ENCODE measurements at regions not wholly inside any gene's neighbourhood (a gene's known extent, or its start where the extent isn't known, plus 50 kb on each side); places are given as distances from the start of the nearest gene placed in this dataset.
"Not testable (repeated sequence)": the region's sequence is repeated elsewhere in the genome, so short reads cannot be mapped to it uniquely, and the experiment has no call there.

DNA sequence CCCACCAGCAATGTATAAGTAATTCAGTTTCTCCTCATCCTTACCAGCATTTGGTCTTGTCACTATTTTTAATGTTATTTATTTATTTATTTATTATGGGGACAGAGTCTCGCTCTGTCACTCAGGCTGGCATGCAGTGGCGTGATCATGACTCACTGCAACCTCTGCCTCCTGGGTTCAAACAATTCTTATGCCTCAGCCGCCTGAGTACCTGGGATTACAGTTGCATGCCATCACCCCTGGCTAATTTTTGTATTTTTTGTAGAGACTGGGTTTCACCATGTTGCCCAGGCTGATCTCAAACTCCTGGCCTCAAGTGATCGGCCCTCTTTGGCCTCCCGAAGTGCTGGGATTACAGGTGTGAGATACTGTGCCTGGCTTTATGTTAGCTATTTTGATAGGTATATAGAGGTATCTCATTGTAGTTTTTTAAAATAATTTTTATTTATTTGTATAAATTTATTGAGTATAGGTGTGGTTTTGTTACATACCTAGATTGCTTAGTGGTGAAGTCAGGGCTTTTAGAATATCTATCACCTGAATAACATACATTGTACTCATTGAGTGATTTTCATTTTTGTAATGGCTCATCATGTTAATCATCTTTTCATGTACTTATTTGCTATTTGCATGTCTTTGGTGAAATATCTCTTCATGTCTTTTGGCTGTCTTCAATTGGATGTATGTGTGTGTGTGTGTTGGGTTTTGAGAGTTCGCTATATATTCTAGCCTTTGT, 53.3 kb downstream of the TANC2 start:
- intact Hi-C loops (cut with DNase I): no loop called here
- TF ChIP-seq, protein P1, sequence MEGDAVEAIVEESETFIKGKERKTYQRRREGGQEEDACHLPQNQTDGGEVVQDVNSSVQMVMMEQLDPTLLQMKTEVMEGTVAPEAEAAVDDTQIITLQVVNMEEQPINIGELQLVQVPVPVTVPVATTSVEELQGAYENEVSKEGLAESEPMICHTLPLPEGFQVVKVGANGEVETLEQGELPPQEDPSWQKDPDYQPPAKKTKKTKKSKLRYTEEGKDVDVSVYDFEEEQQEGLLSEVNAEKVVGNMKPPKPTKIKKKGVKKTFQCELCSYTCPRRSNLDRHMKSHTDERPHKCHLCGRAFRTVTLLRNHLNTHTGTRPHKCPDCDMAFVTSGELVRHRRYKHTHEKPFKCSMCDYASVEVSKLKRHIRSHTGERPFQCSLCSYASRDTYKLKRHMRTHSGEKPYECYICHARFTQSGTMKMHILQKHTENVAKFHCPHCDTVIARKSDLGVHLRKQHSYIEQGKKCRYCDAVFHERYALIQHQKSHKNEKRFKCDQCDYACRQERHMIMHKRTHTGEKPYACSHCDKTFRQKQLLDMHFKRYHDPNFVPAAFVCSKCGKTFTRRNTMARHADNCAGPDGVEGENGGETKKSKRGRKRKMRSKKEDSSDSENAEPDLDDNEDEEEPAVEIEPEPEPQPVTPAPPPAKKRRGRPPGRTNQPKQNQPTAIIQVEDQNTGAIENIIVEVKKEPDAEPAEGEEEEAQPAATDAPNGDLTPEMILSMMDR (IDR thresholded peaks at IDR 0.05): no peak
- no peaks in the 10 kb centered on the region for H3K36me3 ChIP-seq
- H3K27ac ChIP-seq: no peak overlapping the region
- WGBS, 2 donors: 96 to 99% methylated on average over 6 of the region's 6 CpGs
- H3K27me3 ChIP-seq: no peaks in the 10 kb centered on the region
- no peak for DNase-seq
- no peaks in the 10 kb centered on the region for H3K4me1 ChIP-seq
- H3K4me3 ChIP-seq (replicated peaks in 1 of 3): no peak overlapping the region
- no peaks in the 10 kb centered on the region for H3K9me3 ChIP-seq

DNA sequence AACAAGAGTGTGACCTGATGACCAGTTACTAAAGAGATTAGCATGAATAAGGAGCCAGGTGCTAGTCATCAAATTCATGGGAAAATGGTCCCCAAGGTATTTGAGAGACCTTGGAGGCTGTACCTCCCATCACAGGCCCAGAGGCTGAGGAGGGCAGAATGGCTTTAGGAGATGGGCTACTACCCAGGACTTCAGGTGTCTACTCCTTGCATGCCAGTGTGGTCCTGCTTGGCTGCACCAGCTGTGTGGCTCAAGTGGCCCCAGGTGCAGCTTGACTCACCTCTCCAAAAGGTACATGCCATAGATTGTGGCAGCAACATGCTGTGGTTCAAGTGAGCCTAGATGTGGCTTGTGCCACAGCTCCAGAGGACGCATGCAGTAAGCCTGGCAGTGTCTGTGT, 56.5 kb downstream of the TANC2 start:
- H3K27ac ChIP-seq: no peak overlapping the region
- H3K4me3 ChIP-seq (replicated peaks in 1 of 3): no peak overlapping the region
- H3K27me3 ChIP-seq: no peaks in the 10 kb centered on the region
- no peaks in the 10 kb centered on the region for H3K9me3 ChIP-seq
- 100% methylated on average over 1 of the region's 1 CpG for WGBS, 2 donors
- TF ChIP-seq, protein P1 (IDR thresholded peaks at IDR 0.05): no peak
- no peak for TF ChIP-seq POLR2A (IDR thresholded peaks at IDR 0.05)
- H3K36me3 ChIP-seq: no peaks in the 10 kb centered on the region
- intact Hi-C loops (cut with DNase I): no loop called here
- H3K4me1 ChIP-seq: no peaks in the 10 kb centered on the region
- no peak for DNase-seq

DNA sequence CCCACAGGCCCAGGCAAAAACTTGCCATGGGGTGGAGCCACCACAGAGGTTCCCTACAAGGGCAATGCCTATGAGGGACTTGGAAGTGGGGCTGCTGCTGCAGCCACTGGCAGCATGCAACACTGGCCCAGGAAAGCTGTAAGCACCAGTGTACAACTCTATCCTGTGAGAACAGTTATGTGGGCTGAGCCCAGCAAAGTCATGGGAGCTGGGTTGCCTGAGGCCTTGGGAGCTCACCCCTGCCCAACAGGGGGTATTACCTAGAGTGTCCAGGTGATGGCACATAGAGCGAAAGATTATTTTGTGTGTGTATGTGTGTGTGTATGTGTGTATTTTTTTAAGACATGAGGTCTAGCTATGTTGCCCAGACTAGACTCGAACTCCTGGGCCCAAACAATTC, 57.0 kb downstream of the TANC2 start:
- intact Hi-C loops (cut with DNase I): no loop called here
- Histone ChIP-seq H3K4me3 (replicated peaks in 1 of 3) (no peak overlapping the region), H3K9me3 (no peaks in the 10 kb centered on the region), H3K27me3 (no peaks in the 10 kb centered on the region), H3K36me3 (no peaks in the 10 kb centered on the region), H3K27ac (no peak overlapping the region), H3K4me1 (no peaks in the 10 kb centered on the region)
- no peak for TF ChIP-seq POLR2A (IDR thresholded peaks at IDR 0.05)
- TF ChIP-seq, protein P1 (IDR thresholded peaks at IDR 0.05): no peak
- DNase-seq: no peak
- WGBS, 2 donors: 96 to 100% methylated on average over 2 of the region's 2 CpGs

DNA sequence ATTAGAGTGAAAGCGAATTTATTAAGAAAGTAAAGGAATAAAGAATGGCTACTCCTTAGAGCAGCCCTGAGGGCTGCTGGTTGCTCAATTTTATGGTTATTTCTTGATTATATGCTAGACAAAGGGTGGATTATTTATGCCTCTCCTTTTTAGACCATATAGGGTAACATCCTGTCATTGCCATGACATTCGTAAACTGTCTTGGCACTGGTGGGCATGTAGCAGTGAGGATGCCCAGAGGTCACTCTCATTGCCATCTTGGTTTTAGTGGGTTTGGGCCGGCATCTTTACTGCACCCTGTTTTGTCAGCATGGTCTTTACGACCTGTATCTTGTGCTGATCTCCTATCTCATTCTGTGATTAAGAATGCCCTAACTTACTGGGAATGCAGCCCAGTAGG, 58.2 kb downstream of the TANC2 start:
- intact Hi-C loops (cut with DNase I): no loop called here
- WGBS, 2 donors: 92 to 93% methylated on average over 4 of the region's 4 CpGs
- Histone ChIP-seq H3K36me3 (no peaks in the 10 kb centered on the region), H3K4me1 (no peaks in the 10 kb centered on the region), H3K9me3 (no peaks in the 10 kb centered on the region), H3K27ac (no peak overlapping the region), H3K27me3 (no peaks in the 10 kb centered on the region), H3K4me3 (replicated peaks in 1 of 3) (no peak overlapping the region)
- TF ChIP-seq, protein P1 (IDR thresholded peaks at IDR 0.05): no peak
- no peak for TF ChIP-seq POLR2A (IDR thresholded peaks at IDR 0.05)
- DNase-seq: no peak

DNA sequence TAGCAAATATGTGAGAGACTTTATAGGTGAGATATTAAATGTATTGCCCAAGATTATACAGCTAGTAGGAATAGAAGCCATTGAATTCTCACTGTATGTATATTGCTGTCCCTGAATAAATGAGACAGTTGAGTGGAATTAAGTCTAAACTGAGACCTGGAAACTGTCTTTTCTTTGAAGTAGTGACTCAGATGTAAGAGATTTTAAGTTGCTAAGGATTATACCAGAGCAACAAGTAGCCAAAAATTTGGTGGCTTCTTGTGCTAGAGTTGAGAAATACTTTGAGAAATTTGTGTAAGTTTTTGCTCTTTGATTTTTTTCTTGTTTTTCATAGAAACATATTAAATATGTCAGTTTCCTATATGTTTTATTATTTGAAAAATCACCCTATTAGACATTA, 58.7 kb downstream of the TANC2 start:
- Histone ChIP-seq H3K27ac (no peak overlapping the region), H3K27me3 (no peaks in the 10 kb centered on the region), H3K4me1 (no peaks in the 10 kb centered on the region), H3K4me3 (replicated peaks in 1 of 3) (no peak overlapping the region), H3K9me3 (no peaks in the 10 kb centered on the region), H3K36me3 (no peaks in the 10 kb centered on the region)
- DNase-seq: no peak
- TF ChIP-seq POLR2A (IDR thresholded peaks at IDR 0.05): no peak
- TF ChIP-seq, protein P1 (IDR thresholded peaks at IDR 0.05): no peak
- intact Hi-C loops (cut with DNase I): no loop called here

DNA sequence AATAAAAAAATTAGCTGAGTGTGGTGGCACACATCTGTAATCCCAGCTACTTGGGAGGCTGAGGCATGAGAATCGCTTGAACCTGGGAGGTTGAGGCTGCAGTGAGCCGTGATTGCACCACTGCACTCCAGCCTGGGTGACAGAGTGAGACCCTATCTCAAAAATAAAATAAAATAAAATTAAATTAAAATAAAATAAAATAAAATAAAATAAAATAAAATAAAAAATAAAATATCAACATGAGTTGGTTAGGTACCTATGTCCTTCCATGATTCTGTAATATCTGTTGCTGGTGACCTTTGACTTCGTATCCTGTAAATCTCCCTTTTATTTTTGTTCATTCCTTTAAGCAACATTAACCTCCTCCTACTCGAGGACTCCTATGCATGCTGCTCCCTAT, 59.6 kb downstream of the TANC2 start:
- H3K9me3 ChIP-seq; H3K4me1 ChIP-seq; H3K4me3 ChIP-seq (replicated peaks in 1 of 3); intact Hi-C loops (cut with DNase I); H3K36me3 ChIP-seq; DNase-seq; H3K27ac ChIP-seq; H3K27me3 ChIP-seq: not testable (repeated sequence)
- WGBS, 2 donors: 95 to 97% methylated on average over 4 of the region's 4 CpGs

All from thyroid gland (tissue), 4 donors.